Right forelimb (tissue), 1 donor: ENCODE measurements at regions not wholly inside any gene's neighbourhood (a gene's known extent, or its start where the extent isn't known, plus 50 kb on each side); places are given as distances from the start of the nearest gene placed in this dataset.

Experiments
- DNase-seq: peaks from one replicate; pipeline ENCODE4 v3.0.0-alpha.2; 2018

DNA sequence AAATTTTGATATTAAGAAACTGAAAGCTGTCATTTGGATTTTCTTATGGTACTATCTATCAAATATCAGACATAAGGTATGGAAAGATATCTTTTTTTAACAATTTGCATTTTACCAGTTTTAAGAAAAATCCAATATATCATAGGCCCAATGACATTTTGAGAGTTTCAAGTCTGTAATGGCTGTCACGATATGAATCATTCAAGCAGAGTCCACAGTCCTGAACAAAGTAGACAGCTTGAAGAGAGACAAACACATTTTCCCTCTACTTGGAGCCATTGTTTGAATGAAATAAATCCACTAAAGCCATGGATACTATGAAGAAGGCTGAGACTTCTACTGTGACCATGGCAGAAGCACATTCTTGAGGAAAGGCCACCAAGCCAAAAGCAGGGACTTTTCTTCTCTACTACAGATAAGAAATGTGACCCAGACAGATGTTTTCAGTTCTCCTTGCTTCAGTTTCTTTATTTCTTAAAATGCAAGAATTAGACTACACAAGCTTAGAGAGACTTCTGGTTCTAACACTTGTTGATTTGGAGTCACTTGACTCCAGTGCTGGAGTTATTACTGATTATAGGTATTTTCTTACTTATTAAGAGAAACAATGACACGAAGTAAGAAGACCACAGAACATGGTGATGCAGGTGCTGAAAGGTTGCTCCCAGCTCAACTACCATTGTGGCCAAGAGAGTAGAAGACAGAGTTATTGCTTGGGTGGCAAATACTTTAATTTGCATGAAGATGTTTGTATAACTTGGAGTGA lies 429.1 kb downstream of the KIF20B start:
- DNase-seq = no peak

DNA sequence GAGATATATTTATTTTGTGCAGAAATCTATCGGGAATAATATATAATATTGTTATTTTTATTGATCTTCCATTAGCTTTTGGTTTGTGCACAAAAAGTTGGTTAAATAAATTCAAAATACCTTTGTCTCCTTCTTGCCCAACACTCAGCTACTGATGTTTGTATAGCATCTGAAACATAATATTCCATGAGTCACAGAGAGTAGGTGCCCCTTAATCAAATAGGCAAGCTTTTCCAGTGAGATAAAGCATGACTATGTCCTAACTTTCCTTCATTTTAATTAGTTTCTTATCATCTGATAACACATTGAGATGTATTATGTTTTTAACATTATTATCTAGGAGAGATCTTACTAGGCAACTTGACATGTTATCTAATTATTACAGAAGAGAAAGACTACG lies 432.2 kb downstream of the KIF20B start:
- no peak for DNase-seq

DNA sequence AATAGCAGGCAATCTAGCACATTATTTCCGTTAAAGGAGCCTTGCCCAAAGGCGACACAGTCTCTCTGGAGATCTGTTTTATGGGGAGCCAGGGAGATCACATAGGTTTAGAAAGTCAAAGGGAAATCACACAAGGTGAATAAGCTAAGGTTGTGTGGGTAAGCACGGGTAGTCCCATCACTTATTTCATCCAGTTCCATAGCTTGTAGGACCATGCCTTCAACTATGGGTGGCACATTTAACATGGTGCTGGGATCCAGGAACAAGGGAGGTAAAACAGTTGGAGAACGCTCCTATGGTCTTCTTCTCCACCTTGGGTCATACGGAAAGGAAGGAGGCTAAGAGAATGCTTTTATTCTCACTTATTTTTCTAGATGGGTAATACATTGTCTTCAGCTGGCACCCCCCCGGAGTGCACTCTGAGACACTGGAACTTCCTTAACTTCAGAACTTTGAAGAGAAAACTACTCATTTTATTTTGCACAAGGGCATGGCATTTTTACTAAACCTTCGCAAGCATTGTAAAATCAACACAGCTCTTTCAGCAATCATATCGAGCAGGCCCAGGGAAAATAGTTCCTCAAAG lies 435.4 kb downstream of the KIF20B start:
- DNase-seq = no peak

DNA sequence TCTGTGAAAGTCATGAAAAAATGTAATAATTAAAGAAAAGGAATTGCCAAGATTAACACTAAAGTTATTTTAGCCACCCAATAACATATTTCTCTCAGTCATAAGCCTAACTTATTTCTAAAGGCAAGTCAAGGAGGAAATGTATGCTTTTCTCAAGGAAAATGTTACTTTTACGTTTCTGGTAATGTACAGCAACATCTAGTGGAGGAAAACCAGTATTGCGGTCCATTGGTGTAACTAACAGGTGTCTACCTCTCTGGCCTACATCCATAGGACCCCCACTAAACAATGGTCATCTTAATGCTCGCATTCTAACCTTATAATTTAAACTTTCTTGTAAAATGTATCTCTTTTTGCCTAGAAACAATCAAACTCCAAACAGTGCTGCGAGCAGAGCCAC lies 437.5 kb downstream of the KIF20B start:
- no peak for DNase-seq

DNA sequence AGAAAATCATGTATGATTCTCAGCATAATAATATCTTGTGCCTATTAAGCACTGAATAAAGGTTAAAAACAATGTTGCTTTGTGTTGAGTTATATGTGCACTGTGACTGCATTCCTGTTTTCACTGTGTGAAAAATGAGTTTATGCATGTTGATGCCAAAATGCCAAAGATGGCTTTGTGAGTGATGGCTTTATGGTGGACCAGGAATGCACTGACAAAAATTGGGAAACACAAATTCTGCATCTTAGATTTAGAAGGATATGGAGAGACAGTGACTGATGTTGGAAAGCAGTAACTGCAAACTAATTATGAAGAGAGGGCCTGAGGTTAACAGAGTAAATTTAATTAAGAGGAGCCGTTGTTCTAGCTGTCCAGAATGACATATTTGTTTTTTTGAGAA lies 440.4 kb downstream of the KIF20B start:
- DNase-seq = no peak

DNA sequence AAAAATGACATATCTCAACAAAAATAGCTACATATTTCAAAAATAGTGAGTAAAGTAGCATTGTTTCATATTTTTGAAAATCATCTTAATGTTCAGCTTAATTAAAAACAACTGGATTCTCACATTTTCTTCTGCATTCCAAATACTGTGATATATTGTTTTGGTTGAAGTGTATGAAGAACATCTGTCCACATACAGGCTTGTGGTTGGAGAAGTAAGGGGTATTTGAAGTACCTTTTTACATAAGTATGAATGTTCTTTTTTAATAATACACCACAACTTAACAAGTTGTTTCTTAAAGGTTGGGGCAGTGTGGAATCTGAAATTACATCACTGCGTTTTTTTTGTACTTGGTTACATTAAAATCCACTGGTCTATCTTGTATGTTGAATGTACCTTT lies 442.5 kb downstream of the KIF20B start:
- DNase-seq = no peak

DNA sequence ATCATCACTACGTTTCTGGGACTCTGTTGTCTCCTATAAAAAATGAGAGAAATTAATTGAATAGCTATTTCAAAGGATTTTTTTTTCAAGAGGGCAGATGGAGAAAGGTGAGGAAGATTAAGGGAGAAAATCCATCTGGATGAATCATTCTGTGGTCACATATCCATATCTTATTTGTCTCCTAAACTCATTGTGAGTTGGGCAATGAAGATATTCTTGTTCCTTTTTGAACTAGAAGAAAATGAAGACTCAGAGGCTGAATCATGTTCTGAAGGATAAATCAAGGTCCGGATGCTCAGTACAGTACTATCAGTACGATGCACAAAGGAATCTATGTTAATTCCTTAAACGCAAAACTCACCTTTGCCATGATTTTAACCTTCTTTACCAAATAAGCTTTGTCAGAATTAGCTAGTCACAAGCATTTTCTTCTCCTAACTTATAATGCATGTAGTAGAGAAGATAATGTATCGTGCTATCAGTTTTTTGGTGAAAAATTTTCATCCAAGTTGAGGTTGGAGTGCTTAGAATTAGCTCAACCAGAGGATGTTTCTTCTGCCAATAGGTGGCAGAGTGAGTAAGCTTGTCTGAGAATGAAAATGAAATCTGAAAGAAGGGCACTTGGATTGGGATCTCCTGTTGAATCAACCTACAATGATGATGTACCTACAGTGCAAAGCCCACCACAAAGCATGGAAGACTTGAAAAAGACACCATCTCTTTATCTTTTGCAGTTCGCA lies 446.9 kb downstream of the KIF20B start:
- no peak for DNase-seq

DNA sequence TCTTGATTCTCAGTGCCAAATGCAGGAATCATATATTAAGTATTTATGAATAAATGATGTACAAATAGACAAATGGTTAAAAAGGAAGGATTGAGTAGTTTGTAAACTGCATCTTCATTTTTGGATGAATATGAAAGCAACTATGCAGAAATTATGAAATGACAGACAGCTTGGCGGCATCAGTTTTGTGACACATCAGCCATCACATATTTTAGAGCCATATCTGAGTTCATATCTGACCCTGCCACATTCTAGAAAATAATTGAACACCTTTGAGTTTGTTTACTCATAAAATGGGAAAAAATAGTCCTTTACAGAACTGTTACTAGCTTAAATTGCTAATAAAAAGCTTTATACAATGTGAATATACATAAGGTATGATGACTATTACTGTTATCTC lies 448.2 kb downstream of the KIF20B start:
- DNase-seq = no peak

DNA sequence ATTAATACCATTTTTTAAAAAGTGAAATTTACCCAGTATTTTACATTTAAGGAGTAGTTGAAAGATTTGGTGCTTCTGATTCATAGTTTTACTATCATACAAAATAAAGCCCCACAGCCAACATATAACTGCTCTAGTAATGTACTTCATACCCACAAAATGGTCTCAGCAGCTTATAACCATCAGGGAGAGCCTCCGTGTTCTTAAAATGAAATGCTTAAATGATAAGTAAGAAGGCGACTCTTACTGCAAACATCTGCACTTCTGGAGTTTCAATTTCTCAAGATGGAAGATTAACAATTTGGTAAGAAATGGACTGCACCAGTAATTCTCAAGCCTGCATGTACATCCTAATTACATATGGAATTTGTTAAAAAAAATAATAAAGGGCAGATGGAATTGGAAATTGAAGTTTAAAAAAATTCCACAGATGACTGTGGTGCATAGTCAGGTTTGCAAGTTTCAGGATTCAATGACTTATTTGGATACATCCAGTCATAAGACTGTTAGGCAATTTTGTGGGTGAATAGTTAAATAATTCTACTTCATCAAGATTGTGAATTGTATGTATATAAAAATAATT lies 461.0 kb downstream of the KIF20B start:
- DNase-seq = no peak

DNA sequence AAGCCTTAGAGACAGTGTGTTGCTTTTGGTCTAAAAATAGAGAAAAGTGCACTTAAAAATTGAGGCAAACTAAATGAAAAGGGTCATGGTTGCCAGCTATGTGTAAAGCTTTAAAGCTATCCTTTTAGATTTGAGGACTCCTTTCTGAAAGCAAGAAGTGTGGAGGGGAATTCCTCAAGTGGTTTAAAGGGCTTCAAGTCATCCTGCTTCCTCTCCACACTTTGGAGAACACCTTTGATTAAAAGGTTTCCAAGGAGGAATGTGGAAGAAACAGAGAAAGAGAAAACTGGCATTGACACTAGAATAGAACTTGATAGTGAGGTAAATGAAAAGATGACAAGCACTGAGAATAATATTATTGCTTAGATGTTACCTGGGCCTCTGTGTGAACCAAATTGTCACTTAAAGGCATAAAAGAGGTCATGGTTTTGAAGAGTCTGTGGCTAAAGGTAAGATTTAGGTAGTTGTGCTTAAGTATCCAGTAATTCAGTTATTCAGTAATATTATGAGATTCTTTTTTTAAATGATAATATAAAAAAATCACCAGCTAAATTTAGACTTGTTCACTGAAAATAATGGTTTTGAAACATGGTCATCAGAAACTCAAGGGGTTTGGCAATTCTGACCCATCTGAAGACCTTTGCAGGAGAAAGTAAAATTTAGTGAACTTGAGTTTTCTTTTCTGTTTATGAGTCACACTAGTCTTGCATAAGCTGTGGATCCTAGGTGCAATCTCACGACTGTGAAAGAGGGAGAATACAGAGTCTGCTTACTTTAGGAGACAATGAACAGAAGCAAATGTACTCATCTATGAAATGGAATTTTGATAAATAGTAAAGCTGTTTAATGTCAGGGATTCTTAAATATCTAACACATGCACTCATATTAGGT lies 466.0 kb downstream of the KIF20B start:
- DNase-seq = no peak

DNA sequence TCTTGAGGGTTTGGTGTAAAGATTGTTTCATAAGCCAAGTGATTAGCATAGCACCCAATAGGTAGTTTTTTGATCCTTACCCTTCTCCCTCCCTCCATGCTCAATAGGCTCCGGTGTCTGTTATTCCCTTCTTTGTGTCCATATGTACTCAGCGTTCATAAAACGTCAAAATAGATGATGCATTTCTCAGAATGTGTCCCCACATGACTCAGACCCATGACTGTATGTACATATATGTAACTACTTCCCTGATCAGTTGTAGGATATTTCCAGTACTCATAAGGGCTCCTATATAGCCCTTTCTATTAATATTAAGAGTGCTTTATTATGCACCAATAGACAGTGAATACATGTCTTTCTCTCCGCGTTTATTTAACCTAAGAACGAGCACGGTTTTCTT lies 466.9 kb downstream of the KIF20B start:
- no peak for DNase-seq

DNA sequence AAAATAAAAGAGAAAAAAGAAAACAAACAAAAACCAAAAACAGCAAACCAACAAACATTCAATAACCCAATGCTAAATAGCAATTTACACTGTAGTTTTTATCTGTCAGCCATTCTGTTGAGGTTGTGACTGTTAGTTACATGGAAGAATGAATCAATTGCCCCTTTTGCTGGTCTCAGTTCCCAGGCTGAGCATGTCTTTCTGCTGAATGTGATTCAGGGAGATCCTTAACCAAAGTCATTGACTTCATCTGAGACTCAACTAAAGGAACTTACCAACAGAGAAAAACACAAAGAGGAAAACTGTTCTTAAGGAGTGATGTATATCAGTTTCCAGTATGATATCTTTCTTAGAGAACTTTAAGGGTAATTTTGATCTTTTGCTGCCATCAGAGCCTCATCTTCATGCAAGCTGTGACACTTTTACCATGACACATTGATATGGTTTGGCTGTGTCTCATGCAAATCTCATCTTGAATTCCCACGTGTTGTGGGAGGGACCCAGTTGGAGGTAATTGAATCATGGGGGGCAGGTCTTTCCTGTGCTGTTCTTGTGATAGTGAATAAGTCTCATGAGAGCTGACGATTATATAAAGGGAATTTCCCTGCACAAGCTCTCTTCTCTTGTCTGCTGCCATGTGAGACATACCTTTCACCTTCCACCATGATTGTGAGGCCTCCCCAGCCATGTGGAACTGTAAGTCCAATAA lies 469.8 kb downstream of the KIF20B start:
- no peak for DNase-seq

DNA sequence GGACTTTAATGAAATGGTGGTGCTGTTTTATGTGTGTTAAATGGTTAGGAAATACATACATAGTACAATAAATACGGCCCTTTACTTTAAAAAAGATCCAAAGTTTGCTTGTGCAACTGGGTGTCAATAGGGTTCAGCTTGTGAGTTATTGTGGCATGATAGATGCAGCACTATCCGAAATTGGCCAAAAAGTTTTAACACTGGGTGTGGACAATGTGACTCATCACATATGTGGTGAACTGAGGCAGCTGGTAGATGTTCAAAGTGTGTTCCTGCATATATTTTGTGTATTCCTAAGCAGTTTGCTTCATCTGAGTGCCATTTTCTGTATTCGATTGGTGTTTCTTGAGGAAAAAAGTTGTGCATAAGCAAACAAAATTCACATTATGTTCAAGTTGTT lies 473.1 kb downstream of the KIF20B start:
- no peak for DNase-seq

DNA sequence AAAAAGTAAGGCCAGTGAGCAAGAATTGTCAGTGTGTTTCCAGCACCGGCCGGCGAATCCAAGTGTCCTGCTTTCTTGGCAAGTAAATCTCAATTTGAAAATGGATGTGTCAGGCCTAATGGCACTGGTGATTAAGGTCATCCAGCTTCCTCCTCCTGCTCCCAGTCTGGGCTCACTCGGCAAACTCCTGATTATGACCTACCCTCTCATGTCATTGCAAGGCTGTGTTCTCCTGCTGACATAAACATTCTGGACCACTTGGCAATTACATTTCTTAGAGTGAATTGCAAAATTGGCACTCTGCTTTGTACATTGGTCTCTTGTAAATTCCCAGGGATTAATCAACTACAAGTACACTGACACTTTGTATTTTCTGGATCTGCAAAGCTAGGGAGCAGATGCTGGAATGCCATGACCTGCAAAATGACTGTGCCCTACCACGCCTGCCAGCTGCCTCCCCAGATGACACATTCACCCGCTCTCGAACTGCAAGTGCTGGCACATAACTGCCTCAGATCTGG lies 473.8 kb downstream of the KIF20B start:
- no peak for DNase-seq

DNA sequence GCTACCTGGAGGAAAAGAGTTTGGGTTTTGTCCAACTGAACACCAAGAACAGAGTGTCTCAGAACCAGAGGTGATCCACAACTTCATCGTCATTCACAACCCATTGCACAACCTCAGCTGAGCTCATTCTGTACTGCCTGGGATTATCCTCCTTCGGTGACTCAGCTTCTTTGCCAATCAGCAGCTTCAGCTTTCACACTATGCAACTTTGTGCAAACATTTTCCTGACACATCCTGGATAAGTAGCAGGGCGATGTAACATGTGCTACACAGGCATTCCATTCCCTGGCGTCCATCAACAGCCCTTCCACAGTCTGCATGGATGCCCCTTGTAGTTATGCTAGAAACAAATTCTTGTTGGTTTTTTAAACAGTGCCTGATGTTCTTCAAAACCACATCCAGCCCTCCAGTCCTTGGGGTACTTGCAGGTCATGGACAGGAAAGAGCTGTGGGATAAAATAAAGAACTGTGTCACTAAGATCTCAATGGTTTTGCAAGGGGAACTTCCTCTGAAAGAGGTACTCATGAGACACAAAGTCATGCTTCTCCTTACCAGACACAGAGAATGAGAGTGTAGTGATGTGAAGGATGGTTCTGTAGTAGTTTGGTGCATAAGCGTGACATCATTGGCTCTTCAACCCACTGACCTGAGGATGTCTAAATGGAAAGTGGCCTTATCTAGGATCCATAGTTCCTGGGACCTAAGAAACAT lies 478.5 kb downstream of the KIF20B start:
- no peak for DNase-seq

DNA sequence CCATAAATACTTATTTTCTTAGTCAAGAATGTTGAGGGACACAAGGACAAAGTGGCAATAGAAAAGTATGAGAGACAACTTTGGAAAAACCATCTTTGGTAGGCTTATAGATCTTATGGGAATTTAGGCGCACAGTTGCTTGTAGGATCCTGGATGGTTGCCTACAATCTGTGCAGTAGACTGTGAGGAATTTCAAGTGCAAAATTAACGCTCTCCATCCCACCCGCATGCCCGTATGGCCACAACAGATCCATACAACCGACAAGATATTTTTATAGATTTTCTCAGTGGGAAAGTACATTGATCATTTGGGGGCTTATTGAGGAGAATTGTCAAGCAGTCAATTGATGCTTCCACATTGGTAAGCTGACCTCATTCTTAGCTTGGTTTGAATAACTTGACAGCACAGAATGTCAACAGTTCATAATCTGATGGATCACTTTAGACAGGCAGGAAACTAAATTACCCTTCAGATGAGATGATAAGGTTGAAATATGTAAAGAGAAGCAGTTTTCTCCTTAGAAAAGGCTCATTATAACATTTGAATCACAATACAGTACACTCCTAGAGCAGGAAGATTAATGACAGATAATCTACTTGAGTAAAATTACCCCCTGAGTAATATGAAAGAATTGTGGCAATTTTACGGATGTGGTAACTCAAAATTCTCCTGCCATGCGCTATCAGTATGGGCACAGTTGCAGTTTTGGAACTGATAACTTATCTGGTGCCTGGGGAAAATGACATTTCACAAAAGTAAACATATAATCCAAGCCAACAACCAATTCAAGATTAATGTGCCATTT lies 479.7 kb downstream of the KIF20B start:
- no peak for DNase-seq

DNA sequence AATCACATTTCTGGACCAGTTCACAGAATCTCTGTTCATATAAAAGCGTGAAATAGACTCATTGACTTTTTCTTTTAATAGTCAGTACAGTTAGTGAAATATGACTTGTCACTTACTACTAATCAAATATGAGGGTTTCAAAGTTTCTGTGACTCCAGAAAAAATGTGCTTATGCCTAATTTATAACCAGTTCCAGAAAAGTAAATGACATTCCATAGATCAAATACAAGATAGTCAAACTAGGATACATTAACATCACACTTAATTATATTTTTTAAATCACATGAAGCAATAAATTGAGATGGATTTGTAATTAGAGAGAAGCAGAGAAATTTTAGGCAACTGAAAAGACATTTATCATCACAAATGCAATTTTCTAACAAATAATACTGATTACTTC lies 491.4 kb downstream of the KIF20B start:
- DNase-seq = no peak

DNA sequence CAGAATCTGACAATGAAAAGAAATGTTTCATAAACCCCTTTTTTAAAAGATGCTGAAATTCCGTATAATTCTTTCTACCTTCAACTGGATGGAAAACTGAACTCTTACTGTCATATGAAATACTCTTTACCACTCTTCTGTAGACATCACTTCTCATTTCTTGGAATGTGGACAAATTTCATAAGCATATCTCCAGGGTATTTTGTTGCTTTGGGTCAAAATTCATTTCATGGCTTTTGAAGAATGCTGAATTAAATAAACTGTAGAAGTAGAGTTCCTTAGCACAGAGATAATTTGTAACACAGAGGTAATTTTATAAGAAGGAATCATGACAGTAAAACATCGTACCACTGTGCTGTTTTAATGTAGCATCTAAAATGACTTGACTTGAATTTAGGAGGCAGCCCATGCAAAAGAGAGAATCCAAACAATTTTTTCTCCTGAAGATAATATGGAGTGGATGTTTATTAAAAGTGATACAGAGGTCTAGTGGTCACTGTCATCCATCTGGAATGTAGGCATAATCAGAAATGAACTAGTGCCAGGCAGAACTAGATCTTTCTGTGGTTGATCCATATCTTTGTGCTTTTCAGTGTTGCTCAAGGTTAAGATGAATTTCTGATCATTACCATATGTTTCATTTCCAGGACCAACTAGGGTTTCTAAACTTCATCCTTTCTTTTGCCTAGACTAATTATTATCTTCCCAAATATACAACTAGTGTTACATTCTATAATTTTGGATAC lies 492.0 kb downstream of the KIF20B start:
- DNase-seq = no peak

DNA sequence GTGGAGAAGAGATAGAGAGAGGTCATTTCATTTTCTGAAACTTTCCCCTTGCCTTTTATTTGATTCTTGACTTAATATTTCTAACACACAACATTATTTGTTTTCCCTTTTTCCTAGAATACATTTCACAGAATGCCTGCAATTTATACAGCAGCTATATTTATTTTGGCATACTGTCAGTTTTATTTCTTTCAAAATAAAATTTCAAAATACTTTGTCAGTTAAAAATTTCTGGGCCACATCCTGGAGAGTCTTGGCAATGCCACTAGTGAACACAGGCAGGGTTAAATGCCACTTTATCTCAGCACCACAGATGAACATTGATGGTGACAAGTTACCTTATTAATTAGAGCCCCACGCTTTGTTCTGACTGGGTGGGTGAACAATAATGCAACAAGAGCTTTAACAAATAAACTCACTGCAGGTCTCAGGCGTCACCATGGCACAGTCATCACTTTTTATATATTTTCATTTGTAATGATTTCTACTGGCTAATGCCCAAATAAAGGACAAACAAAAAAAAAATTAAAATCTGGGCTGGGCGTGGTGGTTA lies 494.0 kb downstream of the KIF20B start:
- no peak for DNase-seq
